ENCODE measurements at regions not wholly inside any gene's neighbourhood (a gene's known extent, or its start where the extent isn't known, plus 50 kb on each side); places are given as distances from the start of the nearest gene placed in this dataset.

DNA sequence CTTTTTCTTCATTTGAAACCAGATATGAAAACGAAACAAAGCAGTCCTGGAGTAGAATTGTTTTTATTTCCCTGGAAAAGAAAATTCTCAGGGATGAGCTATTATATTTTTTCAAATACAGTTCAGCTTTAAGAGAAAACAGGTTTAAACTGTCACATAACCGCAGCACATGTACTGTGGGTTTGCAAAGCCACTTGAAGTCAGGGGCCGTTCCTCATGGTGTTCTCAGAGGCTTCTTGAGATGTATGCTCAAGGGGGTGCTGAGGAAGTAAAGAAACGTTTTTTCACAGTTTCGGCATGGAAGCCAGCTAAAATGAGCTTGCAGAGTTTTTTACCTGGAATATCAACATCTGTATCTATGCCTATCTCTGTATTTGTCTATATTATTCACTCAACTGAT lies 225.3 kb downstream of the MC4R start:
- TF ChIP-seq, protein P1, sequence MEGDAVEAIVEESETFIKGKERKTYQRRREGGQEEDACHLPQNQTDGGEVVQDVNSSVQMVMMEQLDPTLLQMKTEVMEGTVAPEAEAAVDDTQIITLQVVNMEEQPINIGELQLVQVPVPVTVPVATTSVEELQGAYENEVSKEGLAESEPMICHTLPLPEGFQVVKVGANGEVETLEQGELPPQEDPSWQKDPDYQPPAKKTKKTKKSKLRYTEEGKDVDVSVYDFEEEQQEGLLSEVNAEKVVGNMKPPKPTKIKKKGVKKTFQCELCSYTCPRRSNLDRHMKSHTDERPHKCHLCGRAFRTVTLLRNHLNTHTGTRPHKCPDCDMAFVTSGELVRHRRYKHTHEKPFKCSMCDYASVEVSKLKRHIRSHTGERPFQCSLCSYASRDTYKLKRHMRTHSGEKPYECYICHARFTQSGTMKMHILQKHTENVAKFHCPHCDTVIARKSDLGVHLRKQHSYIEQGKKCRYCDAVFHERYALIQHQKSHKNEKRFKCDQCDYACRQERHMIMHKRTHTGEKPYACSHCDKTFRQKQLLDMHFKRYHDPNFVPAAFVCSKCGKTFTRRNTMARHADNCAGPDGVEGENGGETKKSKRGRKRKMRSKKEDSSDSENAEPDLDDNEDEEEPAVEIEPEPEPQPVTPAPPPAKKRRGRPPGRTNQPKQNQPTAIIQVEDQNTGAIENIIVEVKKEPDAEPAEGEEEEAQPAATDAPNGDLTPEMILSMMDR (conservative IDR thresholded peaks at IDR 0.05; ENCODE audit: low read depth, low read length), result no peak
- TF ChIP-seq EZH2phosphoT487 (IDR thresholded peaks at IDR 0.05; ENCODE audit: borderline replicate concordance, low read length), result no peak
- TF ChIP-seq EZH2 (IDR thresholded peaks at IDR 0.05; ENCODE audit: low read length, unreplicated experiment), result no peak
